ENCODE measurements at regions not wholly inside any gene's neighbourhood (a gene's known extent, or its start where the extent isn't known, plus 50 kb on each side); places are given as distances from the start of the nearest gene placed in this dataset.

GRCh38 chr7:26443751-26444150 is 152.1 kb downstream of the SNX10 start:
- Histone ChIP-seq H3K27ac (no peak overlapping the region), H3K36me3 (replicated peaks in 1 of 2) (no peaks in the 10 kb centered on the region), H3K9me3 (replicated peaks in 1 of 3) (no peaks in the 10 kb centered on the region), H3K4me3 (no peak overlapping the region), H3K4me1 (replicated peaks in 1 of 2) (no peaks in the 10 kb centered on the region), H3K27me3 (no peaks in the 10 kb centered on the region)
- intact Hi-C loops (cut with DNase I) = no loop called here
- no peak for DNase-seq
- TF ChIP-seq POLR2A (IDR thresholded peaks at IDR 0.05) (no peak), CTCF (IDR thresholded peaks at IDR 0.05) (no peak)
- WGBS, 4 donors = 88 to 93% (median 89%) methylated on average over 4 of the region's 4 CpGs

GRCh38 chr7:26444555-26444954 is 152.9 kb downstream of the SNX10 start:
- no peaks in the 10 kb centered on the region for H3K9me3 ChIP-seq (replicated peaks in 1 of 3)
- no peaks in the 10 kb centered on the region for H3K36me3 ChIP-seq (replicated peaks in 1 of 2)
- intact Hi-C loops (cut with DNase I) = no loop called here
- H3K27ac ChIP-seq = no peak overlapping the region
- WGBS, 4 donors = 82 to 95% (median 87%) methylated on average over 2 of the region's 2 CpGs
- DNase-seq = no peak
- H3K27me3 ChIP-seq = no peaks in the 10 kb centered on the region
- TF ChIP-seq CTCF (IDR thresholded peaks at IDR 0.05) (no peak), POLR2A (IDR thresholded peaks at IDR 0.05) (no peak)
- H3K4me1 ChIP-seq (replicated peaks in 1 of 2) = no peaks in the 10 kb centered on the region
- no peak overlapping the region for H3K4me3 ChIP-seq

- Histone ChIP-seq H3K4me1 (replicated peaks in 1 of 2) (peaks cover 0 to 4% of the 10 kb centered on the region in 2 donors), H3K4me3 (no peak overlapping the region), H3K27me3 (no peaks in the 10 kb centered on the region), H3K27ac (no peak overlapping the region), H3K9me3 (replicated peaks in 1 of 3) (no peaks in the 10 kb centered on the region), H3K36me3 (replicated peaks in 1 of 2) (no peaks in the 10 kb centered on the region)
- 70 to 75% (median 73%) methylated on average over 1 of the region's 1 CpG for WGBS, 4 donors
- intact Hi-C loops (cut with DNase I) = no loop called here
- DNase-seq = no peak
- TF ChIP-seq CTCF (IDR thresholded peaks at IDR 0.05) (no peak), POLR2A (IDR thresholded peaks at IDR 0.05) (no peak)
Measured at GRCh38 chr7:26447116-26447515, 155.5 kb downstream of the SNX10 start.

GRCh38 chr7:26449175-26450165 is 157.8 kb downstream of the SNX10 start:
- intact Hi-C loops (cut with DNase I) = no loop called here
- Histone ChIP-seq H3K36me3 (replicated peaks in 1 of 2) (no peaks in the 10 kb centered on the region), H3K27ac (peak overlapping the region in 2 of 5 donors; percentile 53 to 57), H3K4me3 (no peak overlapping the region), H3K9me3 (replicated peaks in 1 of 3) (no peaks in the 10 kb centered on the region), H3K27me3 (no peaks in the 10 kb centered on the region), H3K4me1 (replicated peaks in 1 of 2) (peaks cover 0 to 4% of the 10 kb centered on the region in 2 donors)
- peak in 5 of 7 donors; percentile 25 to 39 (median 35) for DNase-seq
- TF ChIP-seq POLR2A (IDR thresholded peaks at IDR 0.05) = no peak
- no peak for TF ChIP-seq CTCF (IDR thresholded peaks at IDR 0.05)
- 47 to 63% (median 54%) methylated on average over 12 of the region's 12 CpGs for WGBS, 4 donors
